ENCODE measurements at regions not wholly inside any gene's neighbourhood (a gene's known extent, or its start where the extent isn't known, plus 50 kb on each side); places are given as distances from the start of the nearest gene placed in this dataset.

DNA sequence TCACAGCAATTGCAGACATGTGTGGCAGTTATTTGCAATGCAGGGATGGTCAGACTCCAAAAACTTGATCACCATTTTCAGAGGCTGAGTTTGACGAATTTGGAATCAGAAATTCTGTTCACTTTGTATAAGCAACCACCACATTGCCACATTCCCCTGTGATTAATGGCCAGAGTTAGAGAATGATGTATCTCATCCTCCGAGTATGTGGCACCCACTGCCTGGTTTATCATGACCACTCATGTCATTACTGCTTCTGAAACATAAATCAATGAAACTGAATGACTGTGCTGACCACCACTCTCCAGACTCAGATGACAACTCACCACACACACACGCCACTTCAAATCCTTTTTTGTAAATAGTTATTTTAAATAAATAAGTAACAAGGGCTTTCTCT, 66.6 kb upstream of the CACHD1 start:
- H3K27me3 ChIP-seq (ENCODE audit: control insufficient read depth in 1 of 2, insufficient read depth in 1 of 2, low read length in 2 of 2) = peaks cover 8 to 18% of the 10 kb centered on the region in 2 experiments
- H3K9me3 ChIP-seq (ENCODE audit: control insufficient read depth, low read length) = no peaks in the 10 kb centered on the region
- no peak overlapping the region for H2AK5ac ChIP-seq (ENCODE audit: low read length, severe bottlenecking)
- H2BK12ac ChIP-seq (ENCODE audit: low read length in 2 of 2) = no peak overlapping the region
- no peak overlapping the region for H3K9ac ChIP-seq (ENCODE audit: low read length)
- H4K91ac ChIP-seq (ENCODE audit: low read length) = no peak overlapping the region
- no peak overlapping the region for H3K23ac ChIP-seq (ENCODE audit: low read length in 2 of 2)
- H3K27ac ChIP-seq (ENCODE audit: low read length, poor library complexity, severe bottlenecking) = no peak overlapping the region
- no peaks in the 10 kb centered on the region for H3K36me3 ChIP-seq (ENCODE audit: control insufficient read depth in 1 of 2, insufficient read depth in 2 of 2, low read depth in 1 of 2, low read length in 2 of 2)
- H2BK15ac ChIP-seq (ENCODE audit: low read depth, poor library complexity, severe bottlenecking) = no peak overlapping the region
- no peak overlapping the region for H3K14ac ChIP-seq (ENCODE audit: low read length in 2 of 2)
- H4K8ac ChIP-seq (ENCODE audit: low read length) = no peak overlapping the region
- H2BK120ac ChIP-seq (ENCODE audit: low read depth, low read length) = no peak overlapping the region
- H2BK5ac ChIP-seq (ENCODE audit: low read depth, low read length, poor library complexity, severe bottlenecking) = no peak overlapping the region
- H2AFZ ChIP-seq (ENCODE audit: low read depth, low read length) = no peak overlapping the region
- peak; percentile 11 for DNase-seq
- H3K4me3 ChIP-seq (ENCODE audit: insufficient read depth in 1 of 2, low read depth in 1 of 2, low read length in 2 of 2) = no peak overlapping the region
- no peaks in the 10 kb centered on the region for H3K4me1 ChIP-seq (ENCODE audit: control insufficient read depth, insufficient read depth, low read depth, low read length)
- WGBS = 6% methylated on average over 1 of the region's 3 CpGs
- no peaks in the 10 kb centered on the region for H3K79me1 ChIP-seq (replicated peaks; ENCODE audit: low read length, poor library complexity, severe bottlenecking)
- H3K18ac ChIP-seq (ENCODE audit: low read depth in 1 of 2, low read length in 2 of 2) = no peak overlapping the region
- H3K4ac ChIP-seq (ENCODE audit: low read depth in 1 of 2, low read length in 2 of 2) = no peak overlapping the region
- H3K4me2 ChIP-seq (ENCODE audit: low read length, poor library complexity, severe bottlenecking) = no peak overlapping the region

DNA sequence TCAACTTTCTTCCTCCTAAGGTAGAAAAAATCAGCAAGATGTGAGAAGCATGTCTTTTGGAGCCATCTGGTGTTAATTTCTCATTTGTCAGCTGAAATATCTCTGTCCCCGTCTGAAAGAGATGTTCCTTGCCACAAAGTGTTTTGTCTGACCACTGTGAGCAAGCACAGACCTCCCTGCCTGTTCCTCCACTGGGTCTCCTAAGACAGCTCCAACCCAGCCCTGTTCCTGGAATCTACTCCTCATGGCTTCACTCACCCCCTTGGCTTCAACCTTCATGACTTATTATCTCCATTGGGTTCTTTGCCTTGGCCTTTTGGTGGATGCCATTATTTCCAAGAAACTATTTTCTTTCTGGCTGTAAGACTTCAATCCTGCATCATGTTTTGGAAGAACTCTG, 65.7 kb upstream of the CACHD1 start:
- Histone ChIP-seq H3K9me3 (ENCODE audit: control insufficient read depth, low read length) (no peaks in the 10 kb centered on the region), H3K14ac (ENCODE audit: low read length in 2 of 2) (no peak overlapping the region), H3K9ac (ENCODE audit: low read length) (no peak overlapping the region), H2BK12ac (ENCODE audit: low read length in 2 of 2) (no peak overlapping the region), H3K79me1 (replicated peaks; ENCODE audit: low read length, poor library complexity, severe bottlenecking) (no peaks in the 10 kb centered on the region), H2BK5ac (ENCODE audit: low read depth, low read length, poor library complexity, severe bottlenecking) (no peak overlapping the region), H3K4me3 (ENCODE audit: insufficient read depth in 1 of 2, low read depth in 1 of 2, low read length in 2 of 2) (no peak overlapping the region), H3K23ac (ENCODE audit: low read length in 2 of 2) (no peak overlapping the region), H2AFZ (ENCODE audit: low read depth, low read length) (no peak overlapping the region), H4K8ac (ENCODE audit: low read length) (no peak overlapping the region), H3K36me3 (ENCODE audit: control insufficient read depth in 1 of 2, insufficient read depth in 2 of 2, low read depth in 1 of 2, low read length in 2 of 2) (no peaks in the 10 kb centered on the region), H4K91ac (ENCODE audit: low read length) (no peak overlapping the region), H3K27me3 (ENCODE audit: control insufficient read depth in 1 of 2, insufficient read depth in 1 of 2, low read length in 2 of 2) (peaks cover 8 to 18% of the 10 kb centered on the region in 2 experiments), H3K18ac (ENCODE audit: low read depth in 1 of 2, low read length in 2 of 2) (no peak overlapping the region), H3K4me2 (ENCODE audit: low read length, poor library complexity, severe bottlenecking) (no peak overlapping the region), H3K27ac (ENCODE audit: low read length, poor library complexity, severe bottlenecking) (no peak overlapping the region), H2BK15ac (ENCODE audit: low read depth, poor library complexity, severe bottlenecking) (no peak overlapping the region), H2BK120ac (ENCODE audit: low read depth, low read length) (no peak overlapping the region), H3K4me1 (ENCODE audit: control insufficient read depth, insufficient read depth, low read depth, low read length) (no peaks in the 10 kb centered on the region), H3K4ac (ENCODE audit: low read depth in 1 of 2, low read length in 2 of 2) (no peak overlapping the region), H2AK5ac (ENCODE audit: low read length, severe bottlenecking) (no peak overlapping the region)
- no peak for DNase-seq
- 34% methylated on average over 1 of the region's 1 CpG for WGBS

DNA sequence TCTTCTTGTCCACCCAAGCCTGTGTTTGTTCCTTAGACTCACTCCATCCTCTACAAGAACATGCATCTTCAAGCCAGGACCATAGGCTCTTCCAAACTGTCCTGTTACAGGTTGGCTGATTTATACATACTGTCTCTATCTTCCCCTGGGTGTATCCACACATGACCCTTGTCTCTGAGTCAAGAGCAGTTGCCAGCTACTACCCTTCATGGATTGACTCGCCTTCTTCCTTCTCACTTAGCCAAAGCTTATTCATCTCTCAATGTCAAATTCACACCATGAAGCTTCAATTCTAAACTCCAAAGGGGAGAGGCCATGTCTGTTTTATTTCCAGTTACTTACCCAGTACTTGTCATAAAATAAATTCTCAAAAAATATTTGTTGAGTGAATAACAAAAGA, 64.1 kb upstream of the CACHD1 start:
- no peak for DNase-seq
- H3K9ac ChIP-seq (ENCODE audit: low read length) = no peak overlapping the region
- H3K27me3 ChIP-seq (ENCODE audit: control insufficient read depth in 1 of 2, insufficient read depth in 1 of 2, low read length in 2 of 2) = peaks cover 8 to 13% of the 10 kb centered on the region in 2 experiments
- H2AFZ ChIP-seq (ENCODE audit: low read depth, low read length) = no peak overlapping the region
- H3K4ac ChIP-seq (ENCODE audit: low read depth in 1 of 2, low read length in 2 of 2) = no peak overlapping the region
- H3K27ac ChIP-seq (ENCODE audit: low read length, poor library complexity, severe bottlenecking) = no peak overlapping the region
- no peak overlapping the region for H2BK120ac ChIP-seq (ENCODE audit: low read depth, low read length)
- H3K79me1 ChIP-seq (replicated peaks; ENCODE audit: low read length, poor library complexity, severe bottlenecking) = no peaks in the 10 kb centered on the region
- H3K4me2 ChIP-seq (ENCODE audit: low read length, poor library complexity, severe bottlenecking) = no peak overlapping the region
- H2AK5ac ChIP-seq (ENCODE audit: low read length, severe bottlenecking) = no peak overlapping the region
- 72% methylated on average over 1 of the region's 1 CpG for WGBS
- no peak overlapping the region for H4K8ac ChIP-seq (ENCODE audit: low read length)
- no peak overlapping the region for H4K91ac ChIP-seq (ENCODE audit: low read length)
- H2BK12ac ChIP-seq (ENCODE audit: low read length in 2 of 2) = no peak overlapping the region
- H3K4me1 ChIP-seq (ENCODE audit: control insufficient read depth, insufficient read depth, low read depth, low read length) = no peaks in the 10 kb centered on the region
- no peak overlapping the region for H3K4me3 ChIP-seq (ENCODE audit: insufficient read depth in 1 of 2, low read depth in 1 of 2, low read length in 2 of 2)
- H2BK5ac ChIP-seq (ENCODE audit: low read depth, low read length, poor library complexity, severe bottlenecking) = no peak overlapping the region
- no peaks in the 10 kb centered on the region for H3K9me3 ChIP-seq (ENCODE audit: control insufficient read depth, low read length)
- H3K36me3 ChIP-seq (ENCODE audit: control insufficient read depth in 1 of 2, insufficient read depth in 2 of 2, low read depth in 1 of 2, low read length in 2 of 2) = no peaks in the 10 kb centered on the region
- H2BK15ac ChIP-seq (ENCODE audit: low read depth, poor library complexity, severe bottlenecking) = no peak overlapping the region
- no peak overlapping the region for H3K14ac ChIP-seq (ENCODE audit: low read length in 2 of 2)
- H3K23ac ChIP-seq (ENCODE audit: low read length in 2 of 2) = no peak overlapping the region
- H3K18ac ChIP-seq (ENCODE audit: low read depth in 1 of 2, low read length in 2 of 2) = no peak overlapping the region

DNA sequence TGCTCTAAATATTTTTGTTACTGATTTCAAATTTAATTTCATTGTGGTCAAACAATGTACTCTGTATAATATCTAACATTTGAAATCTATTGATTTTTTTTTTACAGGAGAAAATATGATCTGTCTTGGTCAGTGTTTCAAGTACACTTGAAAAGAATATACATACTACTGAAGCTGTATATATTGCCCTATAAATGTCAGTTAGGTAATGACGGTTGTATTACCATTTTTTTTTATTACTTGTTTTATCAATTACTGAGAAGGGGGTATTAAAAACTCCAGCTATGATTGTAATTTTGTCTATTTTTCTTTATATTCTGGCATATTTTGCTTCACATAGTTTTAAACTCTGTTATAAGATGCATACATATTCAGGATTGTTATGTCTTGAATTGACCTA, 59.7 kb upstream of the CACHD1 start:
- Histone ChIP-seq H3K27ac (ENCODE audit: low read length, poor library complexity, severe bottlenecking) (no peak overlapping the region), H3K4me2 (ENCODE audit: low read length, poor library complexity, severe bottlenecking) (no peak overlapping the region), H3K36me3 (ENCODE audit: control insufficient read depth in 1 of 2, insufficient read depth in 2 of 2, low read depth in 1 of 2, low read length in 2 of 2) (no peaks in the 10 kb centered on the region), H2BK120ac (ENCODE audit: low read depth, low read length) (no peak overlapping the region), H3K9me3 (ENCODE audit: control insufficient read depth, low read length) (no peaks in the 10 kb centered on the region), H3K23ac (ENCODE audit: low read length in 2 of 2) (no peak overlapping the region), H2BK15ac (ENCODE audit: low read depth, poor library complexity, severe bottlenecking) (no peak overlapping the region), H3K79me1 (replicated peaks; ENCODE audit: low read length, poor library complexity, severe bottlenecking) (no peaks in the 10 kb centered on the region), H2AFZ (ENCODE audit: low read depth, low read length) (no peak overlapping the region), H4K8ac (ENCODE audit: low read length) (no peak overlapping the region), H3K4me3 (ENCODE audit: insufficient read depth in 1 of 2, low read depth in 1 of 2, low read length in 2 of 2) (no peak overlapping the region), H3K4me1 (ENCODE audit: control insufficient read depth, insufficient read depth, low read depth, low read length) (no peaks in the 10 kb centered on the region), H2BK12ac (ENCODE audit: low read length in 2 of 2) (no peak overlapping the region), H3K27me3 (ENCODE audit: control insufficient read depth in 1 of 2, insufficient read depth in 1 of 2, low read length in 2 of 2) (peaks cover 5 to 8% of the 10 kb centered on the region in 2 experiments), H3K14ac (ENCODE audit: low read length in 2 of 2) (no peak overlapping the region), H2AK5ac (ENCODE audit: low read length, severe bottlenecking) (no peak overlapping the region), H3K4ac (ENCODE audit: low read depth in 1 of 2, low read length in 2 of 2) (no peak overlapping the region), H2BK5ac (ENCODE audit: low read depth, low read length, poor library complexity, severe bottlenecking) (no peak overlapping the region), H3K18ac (ENCODE audit: low read depth in 1 of 2, low read length in 2 of 2) (no peak overlapping the region), H3K9ac (ENCODE audit: low read length) (no peak overlapping the region), H4K91ac (ENCODE audit: low read length) (no peak overlapping the region)
- no CpG with 5 or more reads among the region's 1 CpG for WGBS
- no peak for DNase-seq

All from mesenchymal stem cell (in vitro differentiated cells and primary cell).